Limb (tissue), 2 donors: ENCODE measurements at regions not wholly inside any gene's neighbourhood (a gene's known extent, or its start where the extent isn't known, plus 50 kb on each side); places are given as distances from the start of the nearest gene placed in this dataset.

Experiments
- DNase-seq, 2 donors: peaks; one replicate each; pipeline ENCODE4 v3.0.0-alpha.2; 2016; ENCODE audit errors: extremely low spot score in 2 of 2

DNA sequence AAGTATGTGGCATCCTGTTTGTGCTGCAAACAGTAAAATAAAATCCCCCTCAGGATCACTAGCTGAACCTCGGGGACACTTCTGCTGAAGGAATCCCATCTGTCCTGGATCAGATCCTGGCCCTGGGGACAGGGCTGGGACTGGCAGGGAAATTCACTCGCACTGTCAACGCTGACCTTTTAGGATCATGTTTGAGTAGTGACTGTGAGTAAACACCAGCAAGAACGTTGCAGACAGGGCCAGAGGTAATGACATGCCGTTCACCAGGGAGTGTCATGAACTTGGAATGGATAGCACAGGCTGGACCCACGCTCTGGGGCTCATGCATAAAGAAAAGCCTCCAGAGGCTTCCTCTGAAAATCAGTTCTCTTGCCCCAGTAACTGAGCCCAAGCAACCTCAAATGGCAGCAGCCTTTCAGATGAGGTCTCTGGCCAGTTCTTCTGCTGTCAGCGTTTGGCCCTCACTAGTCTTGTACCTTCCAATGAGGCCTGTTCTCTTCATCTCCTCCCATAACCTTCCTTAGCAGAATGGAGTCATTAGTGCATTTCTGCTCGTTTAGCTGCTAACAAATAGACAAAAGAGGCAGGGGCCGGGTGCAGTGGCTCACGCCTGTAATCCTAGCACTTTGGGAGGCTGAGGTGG lies 51.0 kb upstream of the BARX2 start:
- no peak for DNase-seq

DNA sequence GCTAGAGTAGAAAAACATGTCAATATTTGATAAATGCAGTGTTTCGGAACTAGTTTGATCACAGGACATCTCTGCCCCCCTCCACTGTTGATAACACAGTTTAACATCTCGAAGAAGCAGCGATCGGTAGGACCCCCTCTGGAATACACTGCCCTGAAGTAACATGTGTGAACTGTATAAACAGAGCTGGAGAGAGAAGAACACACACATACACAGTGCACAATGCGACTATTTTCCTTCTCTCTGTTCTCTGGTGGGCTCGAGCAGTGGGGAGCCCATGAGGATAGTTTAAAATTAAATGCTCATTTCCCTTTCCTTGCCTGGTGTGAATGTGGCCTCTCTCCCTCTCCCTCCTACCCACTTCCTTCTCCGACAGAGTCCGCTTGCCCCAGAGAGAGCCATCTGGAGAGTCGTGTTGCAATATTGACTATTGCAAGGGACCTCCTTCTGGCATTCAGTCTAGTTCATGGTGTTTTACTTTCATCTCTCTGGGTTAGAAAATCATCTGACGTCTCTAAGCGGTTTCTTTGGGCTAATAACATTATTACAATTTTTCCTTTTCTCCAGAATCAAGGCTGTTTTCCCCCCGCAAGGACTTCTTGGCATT lies 51.6 kb upstream of the BARX2 start:
- peak in 1 of 2 donors; percentile 12 for DNase-seq

DNA sequence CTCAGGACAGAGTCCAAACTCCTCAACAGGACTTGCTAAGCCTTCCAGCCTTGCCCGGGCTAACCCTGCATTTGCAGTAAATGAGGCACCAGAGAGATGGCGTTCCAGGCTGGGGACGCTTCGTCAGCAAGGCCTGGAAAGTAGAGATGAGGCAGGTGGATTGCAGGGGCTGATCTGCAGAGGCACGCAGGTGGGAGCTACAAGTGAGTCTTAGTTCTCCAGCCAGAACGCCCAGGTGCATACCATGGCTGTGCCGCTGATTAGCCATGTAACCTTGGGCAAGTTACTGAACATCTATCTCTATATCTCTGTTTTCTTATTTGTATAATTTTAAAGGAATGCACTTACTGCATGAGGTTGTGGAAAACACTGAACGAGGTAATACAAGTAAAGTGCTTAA lies 52.7 kb upstream of the BARX2 start:
- no peak for DNase-seq

DNA sequence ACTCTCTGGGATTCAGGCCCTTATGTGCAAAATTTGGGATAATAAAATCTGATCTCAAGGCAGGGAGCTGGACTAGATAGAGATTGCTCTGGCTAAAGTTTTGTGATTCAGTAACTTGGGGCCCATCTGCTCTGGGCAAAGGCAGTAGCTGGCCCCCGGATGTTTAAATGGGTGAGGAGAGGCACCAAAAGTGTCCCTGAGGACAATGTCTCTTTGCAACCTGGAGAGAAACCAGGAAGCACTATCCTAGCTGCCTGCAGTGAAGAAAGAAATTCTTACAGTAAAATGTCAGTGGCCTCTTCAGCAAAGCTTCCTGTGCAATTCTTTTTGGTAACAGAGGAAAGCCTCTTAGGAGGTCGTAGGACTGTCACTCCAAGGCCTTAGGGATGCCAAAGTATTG lies 54.6 kb upstream of the BARX2 start:
- DNase-seq = no peak

DNA sequence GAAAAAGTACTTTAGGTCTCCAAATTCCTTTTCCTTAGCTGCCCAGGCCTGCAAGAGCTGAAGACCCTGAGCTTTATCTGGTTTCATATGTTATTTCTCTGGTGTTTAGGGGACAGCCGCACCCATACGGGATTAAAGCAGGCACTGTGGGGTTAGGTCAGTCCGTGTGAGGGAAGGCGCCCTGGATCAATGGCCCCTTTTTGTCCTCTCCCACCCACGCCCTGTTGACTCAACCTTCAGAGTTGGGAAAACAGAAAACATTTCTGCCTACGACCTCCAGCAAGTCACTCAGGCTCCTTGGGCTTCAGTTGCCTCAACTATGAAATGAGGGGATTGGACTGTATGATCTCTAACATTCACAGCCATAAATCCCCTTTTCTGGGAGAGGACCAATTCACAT lies 55.2 kb upstream of the BARX2 start:
- DNase-seq = no peak

DNA sequence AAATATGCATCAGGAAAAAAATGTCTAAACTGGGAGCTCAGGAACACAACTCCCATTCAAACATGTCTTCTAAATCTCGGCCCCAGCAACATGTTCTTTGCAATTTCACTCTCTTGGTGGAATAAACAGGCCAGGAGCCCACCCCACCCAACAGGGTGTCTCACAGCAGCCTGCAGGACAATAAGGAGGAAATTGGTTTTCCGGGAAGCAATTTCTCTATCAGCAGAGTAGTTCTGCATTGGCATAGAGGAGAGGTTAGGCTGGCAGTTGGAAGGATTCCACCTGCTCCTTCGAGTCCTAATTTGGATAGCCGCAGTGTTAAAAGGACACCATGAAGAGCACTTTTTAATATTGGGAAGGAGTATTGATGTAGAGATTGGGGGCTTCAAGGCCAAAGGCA lies 55.9 kb upstream of the BARX2 start:
- no peak for DNase-seq

DNA sequence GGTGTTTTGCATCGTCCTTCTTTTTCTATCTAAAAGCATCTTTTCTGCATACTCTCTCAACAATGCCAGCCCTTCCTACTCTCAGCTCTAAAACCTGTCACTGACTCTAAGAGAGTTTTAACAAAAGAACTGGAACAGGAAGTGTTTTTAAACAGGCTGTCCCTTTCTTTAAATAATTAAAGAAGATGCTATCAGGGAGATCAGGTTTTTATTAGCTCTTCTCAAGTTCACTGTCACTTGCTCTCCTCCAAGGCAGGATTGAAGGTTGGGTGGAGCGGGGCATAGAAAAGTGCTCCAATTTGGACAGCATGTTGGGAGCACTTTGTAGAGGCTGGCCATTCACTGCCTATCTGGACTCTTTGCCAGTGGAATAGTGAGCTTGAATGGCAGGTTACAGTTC lies 56.4 kb upstream of the BARX2 start:
- no peak for DNase-seq

DNA sequence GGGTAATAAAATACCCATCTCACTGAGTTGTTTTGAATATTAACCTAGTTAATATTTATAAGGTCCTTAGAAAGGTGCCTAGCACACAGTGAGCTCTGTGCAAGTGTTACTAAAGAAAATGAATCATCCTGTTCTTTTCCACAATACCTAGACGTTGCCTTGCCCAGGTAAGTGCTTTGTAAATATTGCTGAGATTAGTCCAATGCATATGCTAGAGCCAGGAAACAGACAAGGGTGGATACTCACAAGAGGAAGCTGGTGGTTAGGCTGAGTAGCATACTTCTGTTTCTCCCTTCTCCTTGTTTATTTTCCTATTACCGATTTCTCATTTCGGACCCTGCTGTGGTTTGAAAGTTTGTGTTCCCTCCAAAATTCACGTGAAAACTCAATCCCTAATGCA lies 58.1 kb upstream of the BARX2 start:
- DNase-seq = no peak

DNA sequence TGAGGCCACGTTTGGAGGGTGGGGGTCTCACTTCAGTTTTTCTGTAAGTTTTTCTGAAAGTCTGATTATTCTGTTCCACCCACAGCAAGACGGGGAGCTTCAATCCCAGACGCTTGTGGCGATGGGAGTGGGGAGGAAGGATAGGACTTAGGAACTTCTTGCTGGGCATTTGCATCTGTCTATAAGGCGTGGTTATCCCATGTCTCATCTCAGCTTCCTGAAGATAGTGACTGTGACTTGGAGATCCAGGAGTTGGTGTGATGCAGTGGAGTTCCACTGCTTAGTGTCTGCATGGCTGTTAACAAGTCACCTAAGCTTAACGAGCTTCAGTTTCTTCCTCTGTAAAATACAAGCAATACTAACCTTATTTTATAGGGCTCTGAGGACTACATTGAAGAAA lies 58.9 kb upstream of the BARX2 start:
- no peak for DNase-seq

DNA sequence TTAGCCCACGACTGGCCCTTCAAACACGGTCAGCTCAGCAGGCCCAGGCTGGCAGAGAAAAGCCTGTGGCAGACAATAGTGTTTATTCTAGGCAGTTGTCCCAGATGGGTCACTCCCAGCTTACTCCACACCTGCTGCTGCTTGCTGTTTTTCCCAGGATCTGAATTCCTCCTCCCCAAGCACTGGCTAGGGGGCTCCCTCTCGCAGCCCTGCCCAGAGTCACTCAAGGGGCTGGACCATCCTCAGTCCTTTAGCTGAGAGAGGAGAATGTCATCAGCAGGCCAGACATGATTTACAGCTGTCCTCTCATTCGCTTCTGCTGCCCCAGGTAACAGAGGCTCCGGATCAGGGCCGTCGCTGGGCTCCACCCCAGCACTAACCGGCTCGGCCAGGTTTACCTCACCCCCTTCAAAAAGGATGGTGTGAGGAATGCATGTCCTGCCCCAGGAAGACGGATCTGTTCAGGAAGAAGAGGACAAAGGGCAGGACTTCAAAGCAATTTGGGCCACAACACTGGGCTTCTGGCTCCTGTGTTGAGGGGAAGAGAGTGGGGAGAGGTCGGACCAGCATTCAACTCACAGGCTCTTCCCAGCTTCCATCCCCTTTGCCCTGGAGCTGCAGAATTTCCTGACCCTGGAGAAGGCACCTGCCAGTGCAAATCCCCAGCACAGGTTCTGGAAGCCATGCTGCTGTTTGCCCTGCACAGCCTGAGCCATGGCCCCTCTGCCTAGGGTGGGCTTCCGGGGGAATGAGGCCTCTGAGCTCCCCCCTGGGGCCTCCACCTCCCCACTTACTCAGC lies 59.7 kb upstream of the BARX2 start:
- DNase-seq = no peak

DNA sequence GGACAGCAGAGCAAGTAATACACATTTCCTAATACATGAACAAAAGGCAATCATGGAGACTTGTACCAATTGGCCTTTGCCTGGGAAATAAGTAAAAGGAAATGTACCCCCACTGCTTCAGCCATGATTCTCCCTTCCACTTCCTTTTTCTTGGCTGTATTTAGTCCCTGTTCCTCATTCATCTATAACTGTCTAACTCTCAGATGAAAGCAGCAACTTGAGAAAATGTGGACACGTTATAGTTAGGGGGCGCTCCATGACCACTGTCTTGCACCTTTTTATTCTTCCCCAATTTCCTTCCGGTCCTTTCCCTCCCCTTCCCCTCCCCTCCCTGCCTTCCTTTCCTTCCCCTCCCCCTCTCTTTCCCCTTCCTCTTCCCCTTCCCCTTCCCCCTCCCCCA lies 61.3 kb upstream of the BARX2 start:
- DNase-seq = no peak

DNA sequence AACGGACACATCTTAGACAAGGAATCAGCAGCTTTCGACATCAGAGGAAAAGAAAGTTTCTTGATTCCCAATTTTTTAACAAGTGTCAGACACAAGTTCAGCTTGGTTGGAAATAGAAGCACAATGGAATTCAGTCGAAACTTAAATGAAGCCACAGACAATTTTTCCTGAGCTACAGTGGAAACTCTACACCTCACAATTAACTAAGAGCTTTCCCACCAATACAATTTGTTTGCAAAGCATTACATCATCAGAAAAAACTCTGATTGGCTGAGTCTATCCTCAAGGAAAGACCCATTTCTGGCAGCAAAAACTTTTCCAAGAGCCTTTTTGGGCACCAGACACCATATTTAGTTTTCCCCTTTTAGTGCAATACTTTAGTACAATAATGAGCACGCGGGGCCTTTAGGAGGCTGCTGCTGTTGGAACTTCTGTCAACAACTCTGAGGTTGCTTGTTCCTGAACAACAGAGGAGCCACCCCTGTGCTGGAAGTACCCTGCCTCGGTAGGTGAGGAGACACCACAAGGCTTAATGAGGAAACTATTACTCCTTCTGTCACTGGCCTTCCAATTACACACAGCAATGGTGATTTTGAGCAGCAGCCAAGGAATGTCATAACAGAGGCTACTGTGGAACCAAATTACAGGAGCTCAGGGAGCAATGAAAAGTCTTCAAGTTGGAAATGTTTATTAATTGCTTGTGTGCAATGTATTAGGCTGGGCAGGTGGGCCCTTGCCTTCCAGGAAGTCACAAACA lies 61.9 kb upstream of the BARX2 start:
- DNase-seq = peak in 1 of 2 donors; percentile 62

DNA sequence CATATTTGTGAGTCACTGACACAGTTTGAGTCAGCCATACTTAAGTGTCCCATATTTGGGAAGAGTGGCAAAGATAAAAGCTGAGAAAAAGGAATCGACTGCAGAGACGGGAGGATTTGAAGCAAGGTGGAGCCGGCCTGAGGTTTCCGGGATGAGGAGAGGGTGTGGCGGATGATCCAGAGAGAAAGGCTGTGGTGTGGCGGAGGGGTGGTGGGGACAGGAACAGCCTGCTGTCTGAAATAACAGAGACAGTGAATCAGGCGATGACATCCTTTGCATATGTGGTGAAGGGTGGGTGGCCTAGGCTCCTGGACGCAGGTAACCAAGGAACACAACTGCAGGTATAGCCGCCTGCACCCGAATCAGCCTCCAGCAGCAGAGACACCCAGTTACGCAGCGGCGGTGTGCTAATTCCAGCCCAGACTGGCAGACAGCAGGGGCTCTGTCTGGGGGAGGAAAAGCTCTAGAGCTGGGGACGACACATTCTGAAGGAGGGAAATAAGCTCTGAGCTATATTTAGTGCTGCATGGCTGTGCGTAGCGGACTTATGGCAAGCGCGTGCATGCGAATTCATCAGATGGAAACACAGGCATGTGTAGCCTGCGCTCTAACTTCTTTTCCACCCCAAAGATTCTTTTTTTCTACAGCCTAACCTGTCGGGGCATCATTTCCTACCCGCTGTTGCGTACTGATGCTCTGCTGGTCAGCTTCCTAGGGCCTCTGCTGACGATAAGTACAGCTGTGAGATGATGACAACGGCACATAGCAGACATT lies 62.7 kb upstream of the BARX2 start:
- DNase-seq = peak; percentile 31 to 48

DNA sequence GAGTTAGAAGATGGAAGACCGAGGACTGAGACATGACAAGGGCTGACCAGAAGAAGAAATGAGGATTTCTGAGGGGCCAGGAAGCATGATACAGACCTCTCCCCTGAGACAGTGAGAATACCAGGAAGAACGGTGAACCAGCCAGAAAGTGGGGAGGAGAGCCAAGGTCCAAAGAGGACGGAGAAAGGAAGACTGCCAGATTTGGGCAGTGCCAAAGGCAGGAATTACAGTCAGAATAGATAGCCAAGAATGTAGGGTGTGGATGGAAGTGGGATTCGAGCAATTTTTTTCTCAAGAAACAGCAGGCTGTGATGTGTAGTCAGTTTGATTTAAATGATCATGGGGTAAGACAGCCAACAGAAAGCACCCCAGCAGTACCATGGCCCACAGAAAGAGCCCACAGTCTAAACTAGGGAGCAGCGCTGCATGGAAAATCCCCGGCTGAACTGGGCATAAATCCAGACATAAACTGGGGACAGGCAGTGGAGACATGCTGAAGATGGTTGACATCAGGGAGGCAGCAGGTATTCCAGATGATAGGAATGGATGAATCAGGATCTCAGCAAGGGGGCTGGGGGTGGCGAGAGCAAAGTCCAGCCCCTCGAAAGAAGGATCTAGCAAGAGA lies 67.3 kb upstream of the BARX2 start:
- DNase-seq = no peak

DNA sequence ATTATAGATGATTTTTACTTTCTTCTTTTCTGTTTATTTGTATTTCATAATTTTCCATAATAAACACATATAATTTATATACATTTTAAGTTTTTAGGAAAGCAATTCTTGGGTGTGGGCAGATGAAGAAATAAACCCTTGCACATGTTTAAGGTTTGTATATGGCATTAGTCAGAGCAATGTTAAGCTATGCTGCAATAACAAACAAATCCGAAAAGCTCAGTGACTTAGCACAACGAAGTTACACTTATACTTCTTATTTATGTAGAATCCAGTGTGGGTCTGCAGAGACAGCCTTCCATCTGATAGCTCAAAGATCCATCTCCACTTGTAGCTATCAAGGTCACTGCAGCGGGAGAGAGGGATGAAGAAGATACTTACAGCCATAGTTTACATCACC lies 68.5 kb upstream of the BARX2 start:
- no peak for DNase-seq

DNA sequence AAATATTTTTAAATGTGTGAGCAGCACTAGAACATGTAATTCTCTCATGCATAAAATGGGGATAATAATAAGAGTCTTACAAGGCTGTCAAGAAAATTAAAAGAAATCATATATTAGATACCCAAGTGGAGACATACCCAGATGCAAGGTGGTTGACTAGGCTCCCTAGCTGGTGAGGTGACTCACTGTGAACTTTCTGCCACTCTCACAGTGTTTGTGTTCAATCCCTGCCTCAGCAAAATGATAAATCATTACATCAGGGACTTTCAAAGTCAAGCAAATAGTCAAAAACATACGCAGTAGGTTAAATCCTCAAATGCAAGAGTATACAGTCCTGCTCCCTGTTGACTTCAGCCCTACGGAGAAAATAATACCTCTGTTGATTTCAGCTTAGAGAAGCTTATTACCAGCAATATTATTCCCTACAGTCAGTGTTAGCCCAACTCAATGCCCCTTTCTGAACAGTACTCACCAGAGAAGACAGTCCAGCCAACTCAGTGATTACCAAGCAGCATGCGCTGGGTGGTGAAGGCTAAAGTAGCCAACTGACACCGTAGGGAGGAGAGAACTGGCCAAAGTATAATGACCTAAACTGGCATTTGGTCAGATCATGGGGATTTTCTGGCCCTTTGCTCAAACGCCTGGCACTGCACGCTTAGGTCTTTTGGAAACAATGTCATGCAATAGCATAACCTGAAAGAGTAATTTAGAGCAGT lies 73.1 kb upstream of the BARX2 start:
- no peak for DNase-seq

DNA sequence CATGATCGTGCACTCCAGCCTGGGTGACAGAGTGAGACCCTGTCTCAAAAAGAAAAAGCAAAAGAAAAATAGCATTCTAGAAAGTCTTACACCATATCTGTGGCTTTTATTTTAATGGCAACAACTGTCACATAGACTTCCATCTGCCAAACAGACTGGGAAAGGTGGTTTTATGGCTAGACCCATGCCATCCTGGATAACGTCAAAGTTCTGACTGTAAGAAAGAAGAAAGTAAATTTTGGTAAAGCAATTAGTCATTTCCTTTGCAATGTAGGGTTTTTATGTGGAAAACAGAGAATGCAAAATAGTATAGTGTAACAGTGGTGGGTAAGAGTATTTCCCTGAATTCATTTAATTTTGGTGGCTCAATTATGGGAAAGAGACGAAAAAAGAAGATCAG lies 75.5 kb upstream of the BARX2 start:
- DNase-seq = no peak

DNA sequence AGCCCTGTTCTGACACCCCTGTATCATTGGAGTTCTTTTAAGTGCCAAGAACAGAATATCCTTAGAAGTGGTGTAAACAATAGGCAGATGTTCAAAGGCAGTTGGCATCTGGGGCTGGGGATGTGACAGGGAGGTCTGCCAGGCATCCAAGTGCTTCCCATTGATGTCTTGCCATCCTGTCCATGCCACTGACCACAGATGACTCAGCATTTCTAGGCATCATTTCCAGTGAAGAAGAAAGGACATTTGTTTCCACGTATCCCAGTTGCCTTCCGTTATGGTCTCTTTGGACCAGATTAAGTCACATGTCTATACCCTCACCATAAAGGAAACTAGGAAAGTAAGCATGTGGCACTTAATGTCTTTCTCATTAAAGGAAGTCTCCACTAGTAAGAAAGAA lies 76.7 kb upstream of the BARX2 start:
- DNase-seq = no peak

DNA sequence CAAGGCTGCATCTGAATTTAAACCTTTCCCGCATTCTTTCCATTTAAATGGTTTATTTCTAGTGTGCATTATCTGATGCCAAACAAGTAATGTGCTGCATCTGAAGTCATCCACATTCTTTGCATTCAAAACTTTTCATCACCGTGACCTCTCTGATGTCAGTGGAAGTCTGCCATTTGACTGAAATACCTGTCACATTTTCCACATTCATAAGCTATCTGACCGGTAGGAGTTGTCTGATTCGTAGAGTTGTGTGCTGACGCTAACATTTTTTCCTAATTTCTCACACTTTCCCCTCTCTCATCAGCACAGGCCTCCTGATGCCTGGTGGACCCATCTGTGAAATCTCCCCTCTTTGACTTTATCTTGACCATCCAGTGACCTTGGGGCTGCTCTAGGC lies 79.9 kb upstream of the BARX2 start:
- no peak for DNase-seq

DNA sequence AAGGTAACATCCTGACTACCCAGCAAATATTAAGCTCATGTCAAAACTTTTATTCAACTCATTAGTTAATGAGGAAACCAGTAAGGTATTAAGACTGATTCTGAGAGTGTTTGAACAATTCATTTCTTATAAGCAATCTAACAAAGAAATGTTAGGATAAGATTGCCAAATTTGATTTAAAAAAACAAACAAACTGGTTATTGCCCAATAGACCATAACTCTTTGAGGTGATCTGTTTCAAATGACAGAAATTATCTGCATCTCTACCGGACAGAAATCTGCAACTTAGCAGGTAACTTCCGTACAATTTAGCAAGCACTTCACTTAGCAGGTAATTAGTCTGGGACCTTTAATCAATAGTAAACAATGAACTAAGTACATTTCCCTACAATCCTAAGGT lies 82.9 kb upstream of the BARX2 start:
- no peak for DNase-seq
